GM10248 (cell line): ENCODE measurements at regions not wholly inside any gene's neighbourhood (a gene's known extent, or its start where the extent isn't known, plus 50 kb on each side); places are given as distances from the start of the nearest gene placed in this dataset.

Experiments used
- CTCF ChIA-PET: fragments of 300-600 bp; sonication (Branson Sonifier 250); formaldehyde crosslinking; extraction: SDS; loops from one replicate; lab custom pipeline; 2021; ENCODE audit warnings: antibody characterized with exemption; lab: Yijun Ruan, JAX
- POLR2A ChIA-PET: fragments of 350-650 bp; sonication (Branson Sonifier 250); formaldehyde crosslinking; extraction: SDS; loops from one replicate; lab custom pipeline; 2020; ENCODE audit warnings: antibody characterized with exemption; lab: Yijun Ruan, JAX
- DNase-seq: peaks from one replicate; pipeline ENCODE4 v3.0.0; 2012; ENCODE audit errors: extremely low spot score
- TF ChIP-seq, protein P1 (sequence below): IDR thresholded peaks from 2 replicates; pipeline ENCODE4 v1.5.1; 2012; ENCODE audit warnings: mild to moderate bottlenecking, low read depth; ENCODE audit errors: extremely low read depth, missing control alignments, control extremely low read depth

DNA sequence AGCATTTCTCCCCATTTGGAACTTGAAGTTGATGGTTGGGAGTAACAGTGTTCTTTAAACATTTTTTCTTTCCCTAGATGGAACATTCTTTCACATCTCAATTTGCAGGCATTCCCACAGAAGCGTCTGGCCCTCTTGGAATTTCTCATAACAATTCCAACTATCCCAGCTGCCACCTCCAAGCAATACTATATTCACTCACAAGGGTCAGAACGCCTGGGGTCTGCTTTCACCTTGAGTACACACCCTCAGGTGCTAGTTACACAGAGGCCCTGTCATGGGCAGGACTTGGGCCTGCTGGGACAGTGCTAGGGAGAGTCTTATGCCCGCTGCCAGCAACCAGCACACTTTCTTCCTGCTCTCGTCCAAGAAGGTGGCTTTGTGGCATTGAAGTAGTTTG lies 136.5 kb downstream of the JCAD start:
- DNase-seq: no peak
- ChIA-PET CTCF (no interaction called here), POLR2A (no interaction called here)
- TF ChIP-seq, protein P1, sequence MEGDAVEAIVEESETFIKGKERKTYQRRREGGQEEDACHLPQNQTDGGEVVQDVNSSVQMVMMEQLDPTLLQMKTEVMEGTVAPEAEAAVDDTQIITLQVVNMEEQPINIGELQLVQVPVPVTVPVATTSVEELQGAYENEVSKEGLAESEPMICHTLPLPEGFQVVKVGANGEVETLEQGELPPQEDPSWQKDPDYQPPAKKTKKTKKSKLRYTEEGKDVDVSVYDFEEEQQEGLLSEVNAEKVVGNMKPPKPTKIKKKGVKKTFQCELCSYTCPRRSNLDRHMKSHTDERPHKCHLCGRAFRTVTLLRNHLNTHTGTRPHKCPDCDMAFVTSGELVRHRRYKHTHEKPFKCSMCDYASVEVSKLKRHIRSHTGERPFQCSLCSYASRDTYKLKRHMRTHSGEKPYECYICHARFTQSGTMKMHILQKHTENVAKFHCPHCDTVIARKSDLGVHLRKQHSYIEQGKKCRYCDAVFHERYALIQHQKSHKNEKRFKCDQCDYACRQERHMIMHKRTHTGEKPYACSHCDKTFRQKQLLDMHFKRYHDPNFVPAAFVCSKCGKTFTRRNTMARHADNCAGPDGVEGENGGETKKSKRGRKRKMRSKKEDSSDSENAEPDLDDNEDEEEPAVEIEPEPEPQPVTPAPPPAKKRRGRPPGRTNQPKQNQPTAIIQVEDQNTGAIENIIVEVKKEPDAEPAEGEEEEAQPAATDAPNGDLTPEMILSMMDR: no peak

DNA sequence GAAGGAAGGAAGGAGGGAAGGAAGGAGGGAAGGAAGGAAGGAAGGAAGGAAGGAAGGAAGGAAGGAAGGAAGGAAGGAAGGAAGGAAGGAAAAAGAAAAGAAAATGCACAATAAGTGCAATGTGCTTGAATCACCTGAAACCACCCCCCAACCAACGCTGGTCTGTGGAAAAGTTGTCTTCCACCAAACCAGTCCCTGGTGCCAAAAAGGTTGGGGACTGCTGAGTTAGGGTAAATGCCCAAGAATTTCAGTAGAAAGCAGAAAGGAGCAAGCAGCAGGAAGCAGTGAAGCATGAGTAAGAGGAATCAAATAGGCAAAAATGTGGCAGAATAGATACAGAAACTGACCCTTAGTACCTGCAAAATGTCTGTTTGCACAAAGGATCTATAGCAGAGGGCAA lies 137.2 kb downstream of the JCAD start:
- TF ChIP-seq, protein P1: no peak
- POLR2A ChIA-PET: no interaction called here
- CTCF ChIA-PET: no interaction called here
- DNase-seq: no peak

GRCh38 chr10:29921071-29921446 lies 138.3 kb downstream of the JCAD start:
- POLR2A ChIA-PET: no interaction called here
- TF ChIP-seq, protein P1: no peak
- no peak for DNase-seq
- CTCF ChIA-PET: no interaction called here

GRCh38 chr10:29920408-29921070 lies 138.8 kb downstream of the JCAD start:
- TF ChIP-seq, protein P1: no peak
- POLR2A ChIA-PET: no interaction called here
- CTCF ChIA-PET: no interaction called here
- no peak for DNase-seq

GRCh38 chr10:29918623-29919400 lies 140.6 kb downstream of the JCAD start:
- ChIA-PET POLR2A (no interaction called here), CTCF (interaction anchor here (1.8 kb wide), 1 partner anchor 8 kb away, joined by 4 read pairs; no protein-coding TSS in a partner anchor)
- DNase-seq: no peak
- TF ChIP-seq, protein P1: no peak

GRCh38 chr10:29917311-29917710 lies 142.1 kb downstream of the JCAD start:
- TF ChIP-seq, protein P1: no peak

More at GRCh38 chr10:29917311-29917710, 142.1 kb downstream of the JCAD start:
- DNase-seq: no peak
- ChIA-PET POLR2A (no interaction called here), CTCF (interaction anchor here (1.8 kb wide), 1 partner anchor 10 kb away, joined by 4 read pairs; no protein-coding TSS in a partner anchor)
